HG02610 (cell line): ENCODE measurements at regions not wholly inside any gene's neighbourhood (a gene's known extent, or its start where the extent isn't known, plus 50 kb on each side); places are given as distances from the start of the nearest gene placed in this dataset.
"Not testable (repeated sequence)": the region's sequence is repeated elsewhere in the genome, so short reads cannot be mapped to it uniquely, and the experiment has no call there.

ENCODE experiments used
- ATAC-seq: cut with Tn5 transposase; IDR thresholded peaks from one replicate; pipeline ENCODE4 v1.9.1; 2021; ENCODE audit warnings: mild to moderate bottlenecking, moderate library complexity; ENCODE audit not compliant: unreplicated experiment

DNA sequence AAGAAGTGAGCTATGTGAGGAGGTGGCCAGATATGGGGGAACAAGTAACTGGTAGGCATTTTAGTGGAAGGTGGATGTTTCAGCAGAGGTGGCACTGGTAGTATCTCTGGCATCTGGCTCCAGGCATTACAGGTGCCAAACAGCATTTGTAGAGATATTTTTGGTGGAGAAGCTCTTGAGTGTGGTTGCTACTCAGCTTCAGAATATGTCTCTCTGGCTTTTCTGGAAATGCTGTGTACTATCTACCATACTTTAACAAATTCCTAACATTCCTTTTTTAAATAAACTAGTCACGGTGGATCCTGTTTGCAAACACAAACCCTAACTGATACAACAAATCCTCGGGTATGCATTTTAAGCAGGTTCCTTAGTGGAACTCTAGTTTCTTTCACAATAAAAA lies 128.0 kb downstream of the BARX2 start:
- no peak for ATAC-seq

- ATAC-seq, result no peak
Measured at GRCh38 chr11:129505266-129505665, 129.6 kb downstream of the BARX2 start.

- no peak for ATAC-seq
Measured at GRCh38 chr11:129508163-129508562, 132.5 kb downstream of the BARX2 start.

DNA sequence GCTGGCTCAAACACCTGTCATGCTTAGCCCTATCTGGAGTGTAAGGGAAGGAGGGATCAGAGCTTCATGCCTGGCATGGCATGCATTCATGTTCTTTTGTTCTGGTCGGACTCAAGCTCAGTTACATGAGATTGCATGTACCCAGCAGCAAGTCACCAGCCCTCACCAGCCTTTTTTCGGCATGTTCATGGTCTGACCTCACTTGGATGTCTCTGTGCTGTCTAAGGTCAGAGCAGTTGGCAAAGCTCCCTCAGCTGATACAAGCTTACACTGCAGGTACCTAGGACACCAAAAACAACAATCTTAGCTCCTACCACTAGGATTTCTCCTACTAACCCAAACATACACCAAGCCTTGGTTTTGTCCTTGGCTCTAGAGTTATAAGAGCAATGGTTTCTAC lies 152.6 kb downstream of the BARX2 start:
- no peak for ATAC-seq

DNA sequence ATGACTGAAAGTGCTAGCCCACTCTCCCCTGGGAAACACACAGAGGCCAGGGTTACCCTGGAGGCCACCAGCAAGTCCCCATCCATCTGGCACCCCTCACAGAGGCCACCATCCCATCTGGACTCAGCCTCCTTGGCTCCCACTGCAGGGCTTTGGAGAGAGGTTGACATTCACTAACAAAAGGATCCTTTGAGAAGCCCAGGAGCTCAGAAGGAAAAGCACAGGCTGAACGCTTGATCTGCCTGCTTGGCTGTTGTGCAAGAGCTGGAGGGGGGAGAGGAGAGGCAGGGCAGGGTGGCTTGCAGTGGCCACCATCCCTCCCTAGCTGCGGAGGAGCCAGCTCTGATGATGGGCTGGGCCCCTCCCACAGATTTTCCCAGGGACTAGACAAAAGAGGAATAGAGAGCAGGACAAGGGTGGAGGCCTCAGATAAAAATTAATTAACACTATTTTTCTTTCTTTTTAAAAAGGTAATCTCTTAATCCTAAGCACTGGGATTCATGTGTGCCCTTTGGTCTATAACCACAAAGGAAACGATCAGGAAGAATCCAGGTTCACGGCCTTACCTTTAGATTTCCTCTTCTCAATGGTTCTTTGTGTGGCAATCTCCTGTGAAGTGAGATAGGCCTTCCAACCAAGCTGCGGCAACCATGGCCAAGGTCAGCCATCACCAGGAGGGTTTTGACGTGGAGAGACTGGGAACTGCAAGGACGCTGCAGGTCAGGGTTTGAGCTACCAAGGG lies 154.7 kb downstream of the BARX2 start:
- ATAC-seq, result no peak

- no peak for ATAC-seq
Measured at GRCh38 chr11:129533395-129533794, 157.7 kb downstream of the BARX2 start.

GRCh38 chr11:129536338-129536737 lies 160.7 kb downstream of the BARX2 start:
- ATAC-seq, result no peak

DNA sequence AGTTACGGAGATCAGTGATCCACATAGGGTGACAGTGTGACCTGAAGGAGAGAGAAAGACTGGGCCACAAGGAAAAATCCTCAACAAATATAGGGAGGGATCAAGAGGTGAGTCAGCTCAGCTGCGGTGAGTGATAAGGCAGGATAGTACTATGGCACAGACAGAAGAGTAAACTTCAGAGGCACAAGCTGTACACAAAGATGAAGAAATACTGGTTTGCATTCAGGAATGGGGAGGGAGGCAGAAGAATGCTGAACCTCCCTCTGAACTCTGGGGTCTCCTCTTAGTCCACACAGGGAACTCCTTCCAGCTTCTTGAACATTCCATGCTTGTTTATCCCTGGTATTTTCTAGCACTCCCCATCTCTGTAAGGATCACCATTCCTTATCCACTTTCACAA lies 162.7 kb downstream of the BARX2 start:
- ATAC-seq, result no peak

- no peak for ATAC-seq
Measured at GRCh38 chr11:129543515-129544290, 168.1 kb downstream of the BARX2 start.

DNA sequence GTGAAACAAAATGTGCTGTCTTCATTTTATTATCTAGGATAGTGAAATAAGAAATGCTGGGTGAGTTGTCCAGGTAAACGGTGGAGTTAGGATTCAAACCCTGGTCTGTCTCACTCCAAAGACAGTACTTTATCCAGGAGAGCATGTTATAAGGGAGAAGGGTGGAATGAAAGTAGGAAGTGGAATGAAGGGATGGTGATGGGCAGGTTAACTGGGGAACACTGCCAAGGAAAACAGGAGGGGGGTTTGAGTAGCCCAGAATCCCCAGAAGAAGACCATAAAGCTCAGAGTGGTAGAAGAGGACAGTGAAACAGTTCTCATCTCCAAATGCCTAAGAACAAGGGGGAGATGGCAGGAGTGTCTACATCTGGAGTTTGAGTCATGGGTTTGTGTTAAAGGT lies 169.0 kb downstream of the BARX2 start:
- no peak for ATAC-seq

DNA sequence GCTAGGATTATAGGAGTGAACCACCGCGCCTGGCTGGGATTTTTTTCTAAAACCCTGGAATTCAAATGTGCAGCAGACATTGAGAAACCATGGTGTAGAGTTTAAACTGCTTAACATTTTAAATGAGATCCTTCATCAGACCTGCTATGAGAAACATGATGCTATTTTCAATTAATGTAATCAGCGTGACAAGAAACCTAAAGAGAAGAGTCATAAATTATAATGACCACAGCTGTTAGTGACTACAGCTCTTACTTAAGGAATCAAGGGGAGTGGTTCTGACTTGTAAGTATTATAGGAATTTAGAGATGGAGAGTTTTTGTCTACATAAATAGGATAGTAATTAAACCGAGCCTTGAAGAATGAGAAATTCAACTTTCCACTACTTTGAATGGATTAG lies 170.6 kb downstream of the BARX2 start:
- ATAC-seq, result no peak

GRCh38 chr11:129557421-129557820 lies 181.8 kb downstream of the BARX2 start:
- ATAC-seq, result no peak

GRCh38 chr11:129569007-129569406 lies 193.4 kb downstream of the BARX2 start:
- no peak for ATAC-seq

- ATAC-seq, result not testable (repeated sequence)
Measured at GRCh38 chr11:129572667-129573066, 197.0 kb downstream of the BARX2 start.

DNA sequence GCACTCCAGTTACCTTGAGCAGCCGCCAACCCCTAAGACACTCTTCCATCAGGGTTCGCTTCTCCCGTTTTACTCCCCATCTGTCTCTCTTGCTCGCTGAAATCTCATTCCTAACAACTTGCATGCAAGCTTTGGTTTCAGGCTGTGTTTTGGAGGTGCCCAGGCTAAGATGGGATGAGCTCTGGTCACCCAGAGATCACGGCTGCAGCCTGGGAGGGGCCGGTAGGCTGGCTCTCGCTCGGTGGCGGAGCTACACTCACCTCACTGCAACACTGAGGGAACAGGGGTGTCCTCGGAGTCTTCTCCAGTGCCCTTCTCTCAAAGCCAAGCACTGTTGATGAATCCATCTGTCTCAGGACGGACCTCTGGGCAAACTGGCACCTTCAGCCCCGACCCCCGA lies 197.5 kb downstream of the BARX2 start:
- no peak for ATAC-seq

DNA sequence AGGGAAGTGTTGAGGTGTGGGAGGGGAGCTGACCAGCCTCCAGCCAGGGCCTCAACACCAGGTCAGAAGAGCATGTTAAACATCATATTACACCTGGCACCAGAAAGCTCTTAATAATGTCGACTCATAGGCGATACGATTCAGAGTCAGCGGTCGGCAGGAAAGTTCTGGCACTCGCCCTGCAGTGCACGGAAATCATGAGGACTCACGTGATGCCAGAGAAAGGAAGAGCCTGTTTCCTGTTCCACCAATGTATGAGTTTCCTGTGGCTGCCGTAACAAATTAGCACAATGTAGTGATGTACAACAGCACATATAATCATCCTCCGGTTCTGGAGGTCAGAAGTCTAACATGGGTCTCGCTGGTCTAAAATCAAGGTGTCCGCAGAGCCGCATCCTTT lies 198.8 kb downstream of the BARX2 start:
- ATAC-seq, result no peak

DNA sequence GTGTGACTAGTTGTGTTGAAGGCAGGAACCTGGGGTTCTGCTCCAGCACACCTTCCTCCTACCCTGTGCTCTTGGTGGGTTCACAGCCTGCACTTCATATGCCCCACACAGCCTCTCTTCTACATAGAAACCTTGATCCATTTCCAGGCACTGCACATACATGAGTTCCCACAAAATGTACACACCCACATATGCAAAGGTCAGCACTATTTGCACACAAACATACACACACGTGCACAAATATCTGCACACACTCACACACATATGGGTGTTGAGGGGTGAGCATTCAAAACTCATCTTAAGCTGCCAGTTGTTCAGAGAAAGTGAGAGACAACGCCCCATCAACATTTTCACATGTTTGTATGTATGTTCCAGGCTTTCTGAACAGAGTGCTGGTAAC lies 201.0 kb downstream of the BARX2 start:
- ATAC-seq, result no peak

DNA sequence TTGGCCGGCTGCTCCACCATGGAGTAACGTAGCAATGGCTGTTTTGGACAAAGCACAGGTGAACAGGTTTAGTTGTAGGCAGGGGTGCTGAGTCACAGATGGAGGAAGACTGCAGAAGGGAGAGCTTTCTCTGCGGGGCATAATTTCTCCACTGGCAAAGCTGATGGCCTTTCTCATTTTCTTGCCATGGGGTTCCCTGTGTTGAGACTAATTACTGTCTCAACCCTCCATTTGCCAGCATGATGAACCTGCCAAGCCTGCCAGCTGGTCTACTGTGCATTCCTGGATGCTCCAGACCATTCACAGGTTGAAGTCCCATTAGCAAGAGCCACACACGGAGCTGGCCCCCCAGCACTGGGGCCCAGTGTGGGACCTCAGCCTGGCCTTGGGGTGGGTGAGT lies 202.4 kb downstream of the BARX2 start:
- no peak for ATAC-seq

- no peak for ATAC-seq
Measured at GRCh38 chr11:129580278-129580677, 204.6 kb downstream of the BARX2 start.

DNA sequence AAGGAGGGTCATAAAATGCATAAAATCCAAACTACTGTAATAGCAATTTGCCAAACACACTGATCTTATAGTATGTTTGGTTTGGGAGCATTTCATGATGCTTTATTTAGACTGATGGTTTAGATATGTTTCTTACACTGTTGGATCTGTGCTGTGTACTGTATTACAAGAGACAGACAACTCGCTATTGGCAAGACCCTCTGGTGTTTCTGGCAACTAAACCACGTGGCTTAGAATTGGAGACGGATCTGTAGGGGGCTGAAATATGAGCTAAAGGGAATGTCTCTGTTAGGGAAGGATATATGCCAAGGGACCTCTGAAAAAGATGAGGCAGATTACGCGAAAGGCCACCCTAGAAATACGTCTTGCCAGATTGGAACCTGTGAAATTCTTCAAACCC lies 208.7 kb downstream of the BARX2 start:
- no peak for ATAC-seq

GRCh38 chr11:129589190-129589860 lies 213.7 kb downstream of the BARX2 start:
- ATAC-seq, result no peak
